ENCODE measurements at regions not wholly inside any gene's neighbourhood (a gene's known extent, or its start where the extent isn't known, plus 50 kb on each side); places are given as distances from the start of the nearest gene placed in this dataset.

- peaks cover 0 to under 1% (median 0%) of the 10 kb centered on the region in 3 donors for H3K9me3 ChIP-seq (ENCODE audit: control insufficient read depth in 2 of 3, insufficient read depth in 1 of 3, low read length in 3 of 3)
- FAIRE-seq (no peak), DNase-seq (peak in 1 of 5 donors; percentile 48)
- intact Hi-C loops (cut with DNase I): no loop called here
- no peaks in the 10 kb centered on the region for H3K27me3 ChIP-seq (ENCODE audit: control insufficient read depth, insufficient read depth, low read length)
- no peak for TF ChIP-seq CTCF (IDR thresholded peaks at IDR 0.05; ENCODE audit: borderline replicate concordance, extremely low read depth, insufficient read depth)
- H3K4me1 ChIP-seq (ENCODE audit: control insufficient read depth in 2 of 3, insufficient read depth in 2 of 3, low read depth in 1 of 3, low read length in 3 of 3): no peaks in the 10 kb centered on the region
- H3K36me3 ChIP-seq (ENCODE audit: control insufficient read depth in 2 of 3, insufficient read depth in 3 of 3, low read length in 3 of 3): no peaks in the 10 kb centered on the region
- H3K4me3 ChIP-seq (ENCODE audit: low read length in 3 of 3): no peak overlapping the region
- no peak overlapping the region for H3K9ac ChIP-seq (ENCODE audit: low read length in 3 of 3)
- no peak overlapping the region for H3K27ac ChIP-seq (ENCODE audit: low read depth in 2 of 2, low read length in 2 of 2)
These were observed 86.6 kb upstream of the SOX1 start for GRCh38 chr13:111980146-111980929.

- Histone ChIP-seq H3K36me3 (ENCODE audit: control insufficient read depth in 2 of 3, insufficient read depth in 3 of 3, low read length in 3 of 3) (no peaks in the 10 kb centered on the region), H3K27ac (ENCODE audit: low read depth in 2 of 2, low read length in 2 of 2) (no peak overlapping the region), H3K27me3 (ENCODE audit: control insufficient read depth, insufficient read depth, low read length) (no peaks in the 10 kb centered on the region), H3K9ac (ENCODE audit: low read length in 3 of 3) (no peak overlapping the region), H3K9me3 (ENCODE audit: control insufficient read depth in 2 of 3, insufficient read depth in 1 of 3, low read length in 3 of 3) (no peaks in the 10 kb centered on the region), H3K4me1 (ENCODE audit: control insufficient read depth in 2 of 3, insufficient read depth in 2 of 3, low read depth in 1 of 3, low read length in 3 of 3) (no peaks in the 10 kb centered on the region), H3K4me3 (ENCODE audit: low read length in 3 of 3) (no peak overlapping the region)
- no peak for FAIRE-seq
- peak in 1 of 5 donors; percentile 29 for DNase-seq
- TF ChIP-seq CTCF (IDR thresholded peaks at IDR 0.05; ENCODE audit: borderline replicate concordance, extremely low read depth, insufficient read depth): no peak
- intact Hi-C loops (cut with DNase I): no loop called here
These were observed 85.9 kb upstream of the SOX1 start for GRCh38 chr13:111981006-111981405.

DNA sequence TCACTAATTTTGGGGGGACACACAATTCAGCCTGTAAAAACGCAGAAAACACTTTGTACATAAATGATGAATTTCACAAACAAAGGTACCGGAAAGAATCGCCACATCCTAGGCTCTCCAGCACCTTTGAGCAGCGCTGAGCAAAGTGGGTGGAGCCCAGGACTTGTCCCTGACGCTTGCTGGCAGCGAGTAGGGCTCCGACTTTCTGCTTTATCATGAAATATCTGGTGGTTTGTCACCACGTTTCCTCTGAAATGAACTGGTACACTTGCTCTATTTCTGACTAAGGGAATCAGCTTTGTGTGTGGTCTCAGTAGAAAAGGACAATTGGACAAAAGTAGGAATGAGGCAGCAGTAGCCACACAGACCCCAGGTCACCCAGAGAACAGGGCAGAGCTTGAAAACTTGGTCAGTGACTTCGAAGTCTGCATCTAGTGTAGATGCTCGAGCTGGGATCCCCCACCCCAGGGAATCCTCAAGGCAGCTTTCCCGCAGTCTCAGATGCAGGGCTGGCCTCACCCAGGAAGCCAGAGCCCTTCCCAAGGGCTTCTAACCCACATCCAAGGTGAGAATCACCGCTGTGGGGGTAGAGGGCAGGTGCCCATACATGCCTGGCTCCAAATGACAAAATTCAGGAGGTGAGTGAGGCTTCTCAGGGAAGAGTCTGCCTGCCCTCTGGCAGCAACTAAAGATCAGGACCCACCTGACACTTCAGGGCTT lies 85.3 kb upstream of the SOX1 start:
- Histone ChIP-seq H3K4me1 (ENCODE audit: control insufficient read depth in 2 of 3, insufficient read depth in 2 of 3, low read depth in 1 of 3, low read length in 3 of 3) (no peaks in the 10 kb centered on the region), H3K36me3 (ENCODE audit: control insufficient read depth in 2 of 3, insufficient read depth in 3 of 3, low read length in 3 of 3) (no peaks in the 10 kb centered on the region), H3K27me3 (ENCODE audit: control insufficient read depth, insufficient read depth, low read length) (no peaks in the 10 kb centered on the region), H3K9me3 (ENCODE audit: control insufficient read depth in 2 of 3, insufficient read depth in 1 of 3, low read length in 3 of 3) (no peaks in the 10 kb centered on the region), H3K9ac (ENCODE audit: low read length in 3 of 3) (no peak overlapping the region), H3K27ac (ENCODE audit: low read depth in 2 of 2, low read length in 2 of 2) (no peak overlapping the region), H3K4me3 (ENCODE audit: low read length in 3 of 3) (no peak overlapping the region)
- FAIRE-seq: no peak
- peak in 1 of 5 donors; percentile 22 for DNase-seq
- TF ChIP-seq CTCF (IDR thresholded peaks at IDR 0.05; ENCODE audit: borderline replicate concordance, extremely low read depth, insufficient read depth): no peak
- intact Hi-C loops (cut with DNase I): no loop called here

Data from kidney (tissue), 13 donors.